ENCODE measurements at regions not wholly inside any gene's neighbourhood (a gene's known extent, or its start where the extent isn't known, plus 50 kb on each side); places are given as distances from the start of the nearest gene placed in this dataset.

DNA sequence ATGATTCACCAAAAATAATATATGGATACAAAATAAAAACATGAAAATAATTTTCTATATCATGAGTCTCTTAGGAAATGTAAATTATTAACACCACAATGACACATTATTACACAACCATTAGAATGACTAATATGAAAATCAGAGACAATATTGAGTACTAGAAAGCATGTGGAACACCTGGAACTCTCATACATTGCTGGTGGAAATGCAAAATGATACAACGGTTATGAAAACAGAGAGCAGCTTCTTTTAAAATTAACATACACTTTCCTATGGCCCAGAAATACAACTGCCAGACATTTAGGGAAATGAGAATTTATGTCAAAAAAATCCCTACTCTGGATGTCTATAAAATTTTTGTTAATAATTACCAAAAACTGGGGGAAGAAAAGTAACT, 853.3 kb upstream of the MAN1A1 start:
- TF ChIP-seq, protein P1, sequence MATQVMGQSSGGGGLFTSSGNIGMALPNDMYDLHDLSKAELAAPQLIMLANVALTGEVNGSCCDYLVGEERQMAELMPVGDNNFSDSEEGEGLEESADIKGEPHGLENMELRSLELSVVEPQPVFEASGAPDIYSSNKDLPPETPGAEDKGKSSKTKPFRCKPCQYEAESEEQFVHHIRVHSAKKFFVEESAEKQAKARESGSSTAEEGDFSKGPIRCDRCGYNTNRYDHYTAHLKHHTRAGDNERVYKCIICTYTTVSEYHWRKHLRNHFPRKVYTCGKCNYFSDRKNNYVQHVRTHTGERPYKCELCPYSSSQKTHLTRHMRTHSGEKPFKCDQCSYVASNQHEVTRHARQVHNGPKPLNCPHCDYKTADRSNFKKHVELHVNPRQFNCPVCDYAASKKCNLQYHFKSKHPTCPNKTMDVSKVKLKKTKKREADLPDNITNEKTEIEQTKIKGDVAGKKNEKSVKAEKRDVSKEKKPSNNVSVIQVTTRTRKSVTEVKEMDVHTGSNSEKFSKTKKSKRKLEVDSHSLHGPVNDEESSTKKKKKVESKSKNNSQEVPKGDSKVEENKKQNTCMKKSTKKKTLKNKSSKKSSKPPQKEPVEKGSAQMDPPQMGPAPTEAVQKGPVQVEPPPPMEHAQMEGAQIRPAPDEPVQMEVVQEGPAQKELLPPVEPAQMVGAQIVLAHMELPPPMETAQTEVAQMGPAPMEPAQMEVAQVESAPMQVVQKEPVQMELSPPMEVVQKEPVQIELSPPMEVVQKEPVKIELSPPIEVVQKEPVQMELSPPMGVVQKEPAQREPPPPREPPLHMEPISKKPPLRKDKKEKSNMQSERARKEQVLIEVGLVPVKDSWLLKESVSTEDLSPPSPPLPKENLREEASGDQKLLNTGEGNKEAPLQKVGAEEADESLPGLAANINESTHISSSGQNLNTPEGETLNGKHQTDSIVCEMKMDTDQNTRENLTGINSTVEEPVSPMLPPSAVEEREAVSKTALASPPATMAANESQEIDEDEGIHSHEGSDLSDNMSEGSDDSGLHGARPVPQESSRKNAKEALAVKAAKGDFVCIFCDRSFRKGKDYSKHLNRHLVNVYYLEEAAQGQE (IDR thresholded peaks at IDR 0.05; ENCODE audit: low read depth, low read length), result no peak
- TF ChIP-seq USF2 (IDR thresholded peaks at IDR 0.05; ENCODE audit: borderline replicate concordance, low read depth, low read length) (no peak), POLR2AphosphoS5 (IDR thresholded peaks at IDR 0.05; ENCODE audit: low read depth, low read length) (no peak)
- TF ChIP-seq, protein P2, sequence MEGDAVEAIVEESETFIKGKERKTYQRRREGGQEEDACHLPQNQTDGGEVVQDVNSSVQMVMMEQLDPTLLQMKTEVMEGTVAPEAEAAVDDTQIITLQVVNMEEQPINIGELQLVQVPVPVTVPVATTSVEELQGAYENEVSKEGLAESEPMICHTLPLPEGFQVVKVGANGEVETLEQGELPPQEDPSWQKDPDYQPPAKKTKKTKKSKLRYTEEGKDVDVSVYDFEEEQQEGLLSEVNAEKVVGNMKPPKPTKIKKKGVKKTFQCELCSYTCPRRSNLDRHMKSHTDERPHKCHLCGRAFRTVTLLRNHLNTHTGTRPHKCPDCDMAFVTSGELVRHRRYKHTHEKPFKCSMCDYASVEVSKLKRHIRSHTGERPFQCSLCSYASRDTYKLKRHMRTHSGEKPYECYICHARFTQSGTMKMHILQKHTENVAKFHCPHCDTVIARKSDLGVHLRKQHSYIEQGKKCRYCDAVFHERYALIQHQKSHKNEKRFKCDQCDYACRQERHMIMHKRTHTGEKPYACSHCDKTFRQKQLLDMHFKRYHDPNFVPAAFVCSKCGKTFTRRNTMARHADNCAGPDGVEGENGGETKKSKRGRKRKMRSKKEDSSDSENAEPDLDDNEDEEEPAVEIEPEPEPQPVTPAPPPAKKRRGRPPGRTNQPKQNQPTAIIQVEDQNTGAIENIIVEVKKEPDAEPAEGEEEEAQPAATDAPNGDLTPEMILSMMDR (IDR thresholded peaks at IDR 0.05), result no peak
